ENCODE measurements at regions not wholly inside any gene's neighbourhood (a gene's known extent, or its start where the extent isn't known, plus 50 kb on each side); places are given as distances from the start of the nearest gene placed in this dataset.

DNA sequence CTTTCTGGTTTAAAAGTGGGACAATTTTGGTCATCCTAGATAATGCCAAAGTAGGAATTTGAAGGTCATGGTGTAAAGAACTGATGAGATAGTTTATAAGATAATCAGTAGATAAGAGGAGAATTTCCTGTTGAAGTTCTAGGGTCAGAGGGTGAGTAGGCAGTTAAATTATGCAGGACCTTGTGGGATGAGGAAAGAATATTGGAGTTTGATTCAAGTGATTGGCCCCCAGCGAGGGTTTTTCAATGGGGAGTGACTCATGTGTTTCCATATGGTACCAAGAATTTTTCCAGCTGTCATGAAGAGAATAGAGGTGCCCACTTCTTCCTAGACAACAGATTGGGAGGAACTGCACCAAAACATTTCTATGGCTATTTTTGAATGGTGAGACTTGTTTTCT lies 940.2 kb upstream of the ZEB2 start:
- TF ChIP-seq, protein P1, sequence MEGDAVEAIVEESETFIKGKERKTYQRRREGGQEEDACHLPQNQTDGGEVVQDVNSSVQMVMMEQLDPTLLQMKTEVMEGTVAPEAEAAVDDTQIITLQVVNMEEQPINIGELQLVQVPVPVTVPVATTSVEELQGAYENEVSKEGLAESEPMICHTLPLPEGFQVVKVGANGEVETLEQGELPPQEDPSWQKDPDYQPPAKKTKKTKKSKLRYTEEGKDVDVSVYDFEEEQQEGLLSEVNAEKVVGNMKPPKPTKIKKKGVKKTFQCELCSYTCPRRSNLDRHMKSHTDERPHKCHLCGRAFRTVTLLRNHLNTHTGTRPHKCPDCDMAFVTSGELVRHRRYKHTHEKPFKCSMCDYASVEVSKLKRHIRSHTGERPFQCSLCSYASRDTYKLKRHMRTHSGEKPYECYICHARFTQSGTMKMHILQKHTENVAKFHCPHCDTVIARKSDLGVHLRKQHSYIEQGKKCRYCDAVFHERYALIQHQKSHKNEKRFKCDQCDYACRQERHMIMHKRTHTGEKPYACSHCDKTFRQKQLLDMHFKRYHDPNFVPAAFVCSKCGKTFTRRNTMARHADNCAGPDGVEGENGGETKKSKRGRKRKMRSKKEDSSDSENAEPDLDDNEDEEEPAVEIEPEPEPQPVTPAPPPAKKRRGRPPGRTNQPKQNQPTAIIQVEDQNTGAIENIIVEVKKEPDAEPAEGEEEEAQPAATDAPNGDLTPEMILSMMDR (IDR thresholded peaks at IDR 0.05), result no peak
- no peak for TF ChIP-seq POLR2A (IDR thresholded peaks at IDR 0.05)

Data from uterus (tissue), 2 donors.